HG03520 (cell line): ENCODE measurements at regions not wholly inside any gene's neighbourhood (a gene's known extent, or its start where the extent isn't known, plus 50 kb on each side); places are given as distances from the start of the nearest gene placed in this dataset.

Source experiments
- ATAC-seq: cut with Tn5 transposase; IDR thresholded peaks from one replicate; pipeline ENCODE4 v1.9.1; 2021; ENCODE audit warnings: mild to moderate bottlenecking, moderate library complexity; ENCODE audit not compliant: unreplicated experiment

- ATAC-seq, result no peak
Observed at GRCh38 chr18:29191263-29191662, 1014.3 kb upstream of the CDH2 start.

DNA sequence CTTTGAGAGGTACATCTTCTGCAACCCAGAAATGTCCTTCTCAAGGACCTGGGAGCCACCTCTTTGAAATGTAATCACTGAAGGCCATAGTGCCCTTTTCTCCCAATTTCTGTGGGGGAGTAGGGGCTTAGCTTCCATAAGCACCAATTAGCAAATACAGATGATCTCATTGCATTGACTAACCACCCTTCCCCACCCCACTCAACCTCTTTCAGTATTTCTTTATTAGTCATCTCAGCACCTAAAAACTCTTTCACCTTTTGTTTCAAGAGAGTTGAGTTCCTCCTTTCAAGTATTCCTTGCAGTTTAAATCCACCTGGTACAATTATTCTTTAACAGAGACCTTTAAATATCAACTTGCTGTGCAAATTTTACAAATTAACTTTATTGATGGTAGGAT lies 1011.8 kb upstream of the CDH2 start:
- no peak for ATAC-seq

DNA sequence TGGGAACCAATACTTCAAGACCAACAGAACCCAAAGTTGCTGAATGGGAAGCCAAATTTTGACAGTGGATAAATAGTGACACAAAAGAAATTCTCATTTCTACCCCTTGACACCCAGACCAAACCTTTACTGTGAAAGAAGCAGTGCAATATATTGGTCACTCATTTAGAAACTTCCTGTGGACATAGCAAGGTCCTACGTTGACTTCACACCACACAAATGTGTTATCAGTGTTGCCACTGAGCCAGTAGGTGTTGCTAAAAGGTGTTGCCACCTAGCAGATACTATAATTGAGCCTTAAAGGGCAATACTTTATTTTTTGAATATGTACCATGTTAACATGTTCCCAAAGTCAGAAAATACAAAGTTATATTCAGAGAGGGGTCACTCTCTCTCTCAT lies 1008.9 kb upstream of the CDH2 start:
- no peak for ATAC-seq

GRCh38 chr18:29184654-29185053 lies 1007.7 kb upstream of the CDH2 start:
- no peak for ATAC-seq

GRCh38 chr18:29181151-29181901 lies 1004.4 kb upstream of the CDH2 start:
- no peak for ATAC-seq

DNA sequence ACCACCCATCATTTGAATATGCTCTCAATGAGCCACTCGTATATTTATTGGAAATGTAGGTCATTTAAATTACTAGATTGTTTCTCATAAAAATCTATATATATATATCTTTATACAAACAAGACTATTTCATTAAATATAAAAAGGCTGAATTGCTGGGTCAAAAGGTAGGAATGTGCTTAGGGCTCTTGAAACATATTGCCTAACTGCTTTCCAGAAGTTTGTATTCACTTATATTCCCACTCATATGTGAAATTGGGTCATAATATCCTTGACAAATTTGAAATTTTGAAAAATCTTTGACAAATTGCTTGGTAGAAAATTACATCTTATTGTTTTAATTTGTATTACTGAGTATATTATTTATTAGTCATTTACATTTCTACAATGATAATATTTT lies 999.8 kb upstream of the CDH2 start:
- ATAC-seq, result no peak

DNA sequence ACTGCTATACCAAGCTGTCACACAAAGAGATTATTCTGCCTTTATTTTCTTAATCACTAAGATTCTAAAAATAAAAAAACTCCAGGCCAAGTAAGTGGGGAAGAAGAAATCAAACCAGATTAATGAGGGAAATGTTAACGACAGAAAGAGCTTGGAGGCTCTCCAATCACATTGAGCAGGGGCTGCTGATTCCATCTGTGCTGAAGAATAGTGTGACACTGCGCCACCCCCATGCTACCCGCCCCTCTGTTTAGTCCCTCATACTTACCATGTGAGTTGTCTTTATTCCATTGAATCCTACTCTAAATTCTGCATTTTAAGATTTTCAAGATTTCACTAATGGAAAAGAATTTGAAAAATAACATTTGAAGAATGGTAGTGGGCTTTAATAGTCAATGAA lies 998.0 kb upstream of the CDH2 start:
- ATAC-seq, result no peak

DNA sequence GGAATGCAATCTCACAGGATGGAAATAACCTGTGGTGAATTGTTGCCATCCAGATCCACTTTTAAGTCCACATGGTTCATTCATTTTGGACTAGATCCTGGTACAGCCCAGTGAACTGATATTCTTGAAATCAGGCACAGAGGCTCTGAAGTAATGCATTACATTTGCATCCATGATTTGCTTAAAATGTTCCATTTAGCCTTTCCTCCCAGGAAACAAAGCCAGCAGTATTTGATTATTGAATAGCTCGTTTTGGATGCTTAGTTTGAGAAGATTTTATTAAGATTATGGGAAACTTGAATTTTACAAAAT lies 995.8 kb upstream of the CDH2 start:
- ATAC-seq, result no peak

GRCh38 chr18:29171892-29172755 lies 995.2 kb upstream of the CDH2 start:
- no peak for ATAC-seq

DNA sequence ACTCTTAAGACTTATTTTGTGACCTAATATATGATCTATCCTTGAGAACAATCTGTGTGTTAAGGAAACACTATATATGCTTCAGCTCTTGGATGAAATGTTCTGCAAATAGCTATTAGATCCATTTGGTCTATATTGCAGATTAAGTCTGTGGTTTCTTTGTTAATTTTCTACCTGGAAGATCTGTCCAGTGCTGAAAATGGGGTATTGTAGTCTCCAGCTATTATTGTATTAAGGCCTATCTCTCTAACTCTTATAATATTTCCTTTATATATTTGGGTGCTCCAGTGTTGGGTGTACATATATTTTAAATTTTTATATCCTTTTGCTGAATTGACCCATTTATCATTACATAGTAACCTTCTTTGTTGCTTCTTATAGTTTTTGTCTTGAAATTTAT lies 992.7 kb upstream of the CDH2 start:
- ATAC-seq, result no peak

DNA sequence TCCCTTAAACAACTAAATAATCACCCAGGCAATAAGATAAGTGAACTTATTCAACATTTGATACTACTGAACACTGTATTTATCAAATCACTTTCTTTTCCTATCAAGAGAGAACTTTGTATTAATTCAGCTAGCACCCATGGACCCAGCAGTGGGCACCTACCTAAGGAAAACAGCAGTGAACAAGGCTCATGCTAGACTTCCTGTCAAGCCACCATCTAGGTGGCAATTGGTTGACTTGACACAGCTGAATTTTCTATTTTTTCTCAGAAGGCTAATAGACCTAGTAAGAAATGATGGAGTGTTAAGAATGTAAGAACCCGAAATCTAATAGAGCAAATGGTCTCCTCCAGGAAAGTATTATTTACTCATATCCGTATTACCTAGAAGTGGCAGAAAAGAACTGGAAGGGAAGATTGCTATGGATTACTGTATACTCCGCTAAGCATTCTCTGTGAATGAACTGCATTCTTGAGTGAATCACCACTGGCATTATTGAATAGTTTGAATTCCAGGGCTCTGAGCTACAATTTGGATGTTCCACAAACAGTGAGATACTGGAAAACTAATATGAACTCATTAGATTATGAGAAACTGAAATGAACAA lies 988.2 kb upstream of the CDH2 start:
- no peak for ATAC-seq

DNA sequence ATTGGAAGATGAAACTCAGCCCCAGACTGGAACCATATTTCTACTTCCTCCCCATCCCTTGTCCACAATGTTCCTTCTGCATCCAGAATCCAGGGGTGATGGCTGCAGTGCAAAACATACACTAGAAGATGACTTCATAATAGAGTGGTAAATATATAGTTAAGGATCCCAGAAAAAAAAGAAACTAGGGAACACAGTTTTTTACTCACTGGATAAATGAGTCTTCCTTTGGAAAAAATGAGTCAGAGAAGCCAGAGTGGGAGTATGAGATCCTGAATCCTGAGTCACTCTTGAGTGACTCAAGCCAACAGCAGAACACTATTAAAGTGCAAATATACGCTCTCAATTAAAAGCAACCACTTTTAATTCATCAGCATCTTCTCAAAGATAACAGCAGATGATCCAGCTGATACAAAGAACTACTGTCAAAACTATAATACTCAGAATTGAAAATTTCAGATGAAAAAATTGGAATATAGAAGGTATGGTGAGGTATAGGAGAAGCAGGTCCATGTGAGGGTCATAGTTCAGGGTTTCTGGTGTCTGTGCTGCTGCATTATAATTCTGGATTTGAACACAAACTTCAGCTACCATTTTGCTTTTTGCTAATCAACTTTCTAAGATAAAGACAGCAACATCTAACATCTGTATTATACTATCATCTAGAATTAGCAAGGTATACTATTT lies 987.2 kb upstream of the CDH2 start:
- no peak for ATAC-seq

- ATAC-seq, result no peak
Observed at GRCh38 chr18:29163596-29163995, 986.7 kb upstream of the CDH2 start.

GRCh38 chr18:29161429-29161828 lies 984.5 kb upstream of the CDH2 start:
- no peak for ATAC-seq

DNA sequence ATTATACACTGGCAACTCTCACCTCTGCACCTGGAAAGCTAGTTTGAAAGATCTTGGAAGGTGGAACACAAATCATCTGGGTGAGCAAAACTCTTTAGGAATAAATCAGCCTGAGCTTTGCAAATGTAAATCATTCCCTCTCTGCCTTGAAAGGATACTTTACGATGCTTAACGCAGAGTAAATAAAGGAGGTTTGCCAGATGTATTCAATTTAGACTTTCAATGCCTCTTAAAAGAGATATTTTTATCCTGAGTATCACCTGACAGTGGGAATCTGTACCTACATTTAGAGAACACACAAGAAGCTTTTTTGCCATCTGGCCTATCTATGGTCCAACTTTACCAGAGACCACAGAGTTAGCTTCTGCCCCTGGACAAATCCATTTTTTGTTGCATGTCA lies 983.2 kb upstream of the CDH2 start:
- ATAC-seq, result no peak

- no peak for ATAC-seq
Observed at GRCh38 chr18:29157905-29158304, 981.0 kb upstream of the CDH2 start.

- ATAC-seq, result no peak
Observed at GRCh38 chr18:29157057-29157780, 980.3 kb upstream of the CDH2 start.

DNA sequence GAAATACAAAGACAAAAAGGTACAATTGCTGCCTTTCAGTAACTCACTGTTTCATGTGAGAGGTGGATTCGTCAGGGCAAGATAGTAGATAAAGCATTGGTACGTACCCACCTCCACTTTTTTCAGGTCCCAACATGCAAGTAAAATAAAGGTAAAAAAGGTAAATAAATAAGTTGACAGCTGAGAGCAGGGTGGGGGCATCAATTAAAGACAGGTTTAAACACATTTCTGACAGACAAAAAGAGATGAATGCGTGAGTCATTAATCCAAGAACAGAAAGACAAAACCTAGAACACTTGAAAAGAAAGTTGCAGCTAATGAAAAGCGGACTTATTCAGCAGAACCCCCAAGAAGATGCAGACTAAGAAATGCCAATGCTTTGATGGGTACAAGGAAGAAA lies 979.6 kb upstream of the CDH2 start:
- no peak for ATAC-seq

- ATAC-seq, result no peak
Observed at GRCh38 chr18:29154758-29155725, 978.1 kb upstream of the CDH2 start.
